WTC11 (cell line): ENCODE measurements at regions not wholly inside any gene's neighbourhood (a gene's known extent, or its start where the extent isn't known, plus 50 kb on each side); places are given as distances from the start of the nearest gene placed in this dataset.

Experiments
- ARID4B ChIP-seq: sonication (generic); formaldehyde crosslinking; IDR thresholded peaks from 2 replicates; pipeline ENCODE4 v1.8.0; 2023; ENCODE audit warnings: missing genetic modification reagents, mild to moderate bottlenecking, borderline replicate concordance
- CTCF ChIP-seq: fragments of 200-600 bp; IDR thresholded peaks from 2 replicates; pipeline ENCODE4 v1.8.0; 2022; ENCODE audit warnings: antibody characterized with exemption
- ELF4 ChIP-seq: sonication (generic); formaldehyde crosslinking; IDR thresholded peaks from 2 replicates; pipeline ENCODE4 v1.8.1; 2022; ENCODE audit warnings: low read depth, mild to moderate bottlenecking, moderate library complexity, missing genetic modification reagents
- NFYB ChIP-seq: sonication (generic); formaldehyde crosslinking; conservative IDR thresholded peaks from 2 replicates; pipeline ENCODE4 v1.8.0; 2022; ENCODE audit warnings: low read depth, missing genetic modification reagents
- SP1 ChIP-seq: sonication (generic); formaldehyde crosslinking; conservative IDR thresholded peaks from 2 replicates; pipeline ENCODE4 v1.8.1; 2022; ENCODE audit warnings: missing genetic modification reagents
- USF1 ChIP-seq: sonication (generic); formaldehyde crosslinking; IDR thresholded peaks from 2 replicates; pipeline ENCODE4 v1.8.0; 2022; ENCODE audit warnings: mild to moderate bottlenecking, missing genetic modification reagents
- USF2 ChIP-seq: sonication (generic); formaldehyde crosslinking; IDR thresholded peaks from 2 replicates; pipeline ENCODE4 v1.8.1; 2023; ENCODE audit warnings: mild to moderate bottlenecking, missing genetic modification reagents, moderate library complexity

- TF ChIP-seq CTCF, result no peak
- TF ChIP-seq SP1 (CRISPR knock-in tag), result no peak
- TF ChIP-seq ELF4 (CRISPR knock-in tag), result no peak
- TF ChIP-seq ARID4B (CRISPR knock-in tag), result no peak
- TF ChIP-seq USF1, result no peak
- TF ChIP-seq USF2 (CRISPR knock-in tag), result no peak
- TF ChIP-seq NFYB (CRISPR knock-in tag), result no peak
Measured at GRCh38 chr4:110826656-110827055, 203.8 kb upstream of the PITX2 start.
